ENCODE measurements at regions not wholly inside any gene's neighbourhood (a gene's known extent, or its start where the extent isn't known, plus 50 kb on each side); places are given as distances from the start of the nearest gene placed in this dataset.

GRCh38 chr20:11810311-11811083 is 107.2 kb upstream of the BTBD3 start:
- TF ChIP-seq POLR2A (IDR thresholded peaks at IDR 0.05) (no peak), CTCF (IDR thresholded peaks at IDR 0.05) (no peak)

Measured in Peyer's patch (tissue), 4 donors.